Mesendoderm (in vitro differentiated cells): ENCODE measurements at regions not wholly inside any gene's neighbourhood (a gene's known extent, or its start where the extent isn't known, plus 50 kb on each side); places are given as distances from the start of the nearest gene placed in this dataset.
A peak's percentile ranks its signal among the peaks of the same experiment; 100 is the strongest.

Experiments used
- DNase-seq: peaks from one replicate; pipeline ENCODE4 v3.0.0; 2013
- H2AK5ac ChIP-seq: 2 replicates; pipeline ENCODE4 v1.6.1; 2013; ENCODE audit warnings: low read length, inconsistent platforms
- H2BK120ac ChIP-seq: 2 replicates; pipeline ENCODE4 v1.6.1; 2013; ENCODE audit warnings: low read depth, mild to moderate bottlenecking, low read length, moderate library complexity, mixed read lengths
- H2BK15ac ChIP-seq: replicated peaks from 2 replicates; pipeline ENCODE4 v1.6.1; 2013; ENCODE audit warnings: low read depth, mild to moderate bottlenecking, moderate library complexity
- H2BK5ac ChIP-seq: 2 replicates; pipeline ENCODE4 v1.6.1; 2013; ENCODE audit warnings: low read length, inconsistent platforms
- H3K18ac ChIP-seq: 2 replicates; pipeline ENCODE4 v1.6.1; 2013; ENCODE audit warnings: mild to moderate bottlenecking, low read length, mixed read lengths
- H3K23ac ChIP-seq: one replicate; pipeline ENCODE4 v1.6.1; 2013; ENCODE audit warnings: low read length
- H3K27ac ChIP-seq: 2 replicates; pipeline ENCODE4 v1.5.1; 2013; ENCODE audit warnings: low read depth, mild to moderate bottlenecking, inconsistent platforms, low read length, moderate library complexity
- H3K27me3 ChIP-seq: 2 replicates; pipeline ENCODE4 v1.6.1; 2013; ENCODE audit warnings: low read length, control low read depth, mild to moderate bottlenecking, inconsistent platforms; ENCODE audit not compliant: insufficient read depth, poor library complexity
- H3K36me3 ChIP-seq: 2 replicates; pipeline ENCODE4 v1.6.1; 2013; ENCODE audit warnings: low read length, inconsistent platforms; ENCODE audit not compliant: control insufficient read depth, insufficient read depth
- H3K4ac ChIP-seq: one replicate; pipeline ENCODE4 v1.6.1; 2013; ENCODE audit warnings: low read depth, mild to moderate bottlenecking, low read length, moderate library complexity
- H3K4me1 ChIP-seq: 2 replicates; pipeline ENCODE4 v1.6.1; 2013; ENCODE audit warnings: low read depth, low read length, inconsistent platforms; ENCODE audit not compliant: control insufficient read depth
- H3K4me2 ChIP-seq: 2 replicates; pipeline ENCODE4 v1.6.1; 2013; ENCODE audit warnings: low read length
- H3K4me3 ChIP-seq: 2 replicates; pipeline ENCODE4 v1.5.1; 2013; ENCODE audit warnings: mild to moderate bottlenecking, low read length
- H3K56ac ChIP-seq: one replicate; pipeline ENCODE4 v1.6.1; 2013; ENCODE audit warnings: low read length
- H3K79me1 ChIP-seq: 2 replicates; pipeline ENCODE4 v1.6.1; 2013; ENCODE audit warnings: low read length, inconsistent platforms
- H3K79me2 ChIP-seq: 2 replicates; pipeline ENCODE4 v1.6.1; 2013; ENCODE audit warnings: mild to moderate bottlenecking, low read length; ENCODE audit not compliant: control insufficient read depth, insufficient read depth
- H3K9ac ChIP-seq: 2 replicates; pipeline ENCODE4 v1.6.1; 2013; ENCODE audit warnings: low read length, inconsistent platforms
- H4K5ac ChIP-seq: one replicate; pipeline ENCODE4 v1.6.1; 2013; ENCODE audit warnings: low read length
- H4K8ac ChIP-seq: one replicate; pipeline ENCODE4 v1.6.1; 2013; ENCODE audit warnings: low read depth, mild to moderate bottlenecking, control low read depth, low read length, moderate library complexity
- WGBS: extraction: QIAGEN DNeasy Blood & Tissue Kit; methylation state at CpG from one replicate; pipeline ENCODE4 v1.1.7; 2013; ENCODE audit warnings: low lambda C conversion rate, missing lambda C conversion rate; ENCODE audit not compliant: insufficient coverage; ENCODE audit errors: extremely low coverage; 5-methylcytosine and 5-hydroxymethylcytosine counted together

GRCh38 chr13:99911965-99912566 lies 59.5 kb downstream of the ZIC5 start:
- no peak overlapping the region for H3K23ac ChIP-seq
- H3K9ac ChIP-seq, result no peak overlapping the region
- H3K18ac ChIP-seq, result no peak overlapping the region
- no peak overlapping the region for H2AK5ac ChIP-seq
- H2BK15ac ChIP-seq, result no peak overlapping the region
- no peak overlapping the region for H2BK120ac ChIP-seq
- no peak overlapping the region for H3K56ac ChIP-seq
- no peak overlapping the region for H4K5ac ChIP-seq
- H3K4me3 ChIP-seq, result no peak overlapping the region
- no peaks in the 10 kb centered on the region for H3K79me2 ChIP-seq
- H3K79me1 ChIP-seq, result no peaks in the 10 kb centered on the region
- H3K36me3 ChIP-seq, result no peaks in the 10 kb centered on the region
- H3K4ac ChIP-seq, result no peak overlapping the region
- H3K4me1 ChIP-seq, result peaks cover 3% of the 10 kb centered on the region
- no peak overlapping the region for H4K8ac ChIP-seq
- no peak overlapping the region for H3K27ac ChIP-seq
- no peak overlapping the region for H3K4me2 ChIP-seq
- no CpG with 5 or more reads among the region's 8 CpGs for WGBS
- no peak for DNase-seq
- no peaks in the 10 kb centered on the region for H3K27me3 ChIP-seq
- no peak overlapping the region for H2BK5ac ChIP-seq

DNA sequence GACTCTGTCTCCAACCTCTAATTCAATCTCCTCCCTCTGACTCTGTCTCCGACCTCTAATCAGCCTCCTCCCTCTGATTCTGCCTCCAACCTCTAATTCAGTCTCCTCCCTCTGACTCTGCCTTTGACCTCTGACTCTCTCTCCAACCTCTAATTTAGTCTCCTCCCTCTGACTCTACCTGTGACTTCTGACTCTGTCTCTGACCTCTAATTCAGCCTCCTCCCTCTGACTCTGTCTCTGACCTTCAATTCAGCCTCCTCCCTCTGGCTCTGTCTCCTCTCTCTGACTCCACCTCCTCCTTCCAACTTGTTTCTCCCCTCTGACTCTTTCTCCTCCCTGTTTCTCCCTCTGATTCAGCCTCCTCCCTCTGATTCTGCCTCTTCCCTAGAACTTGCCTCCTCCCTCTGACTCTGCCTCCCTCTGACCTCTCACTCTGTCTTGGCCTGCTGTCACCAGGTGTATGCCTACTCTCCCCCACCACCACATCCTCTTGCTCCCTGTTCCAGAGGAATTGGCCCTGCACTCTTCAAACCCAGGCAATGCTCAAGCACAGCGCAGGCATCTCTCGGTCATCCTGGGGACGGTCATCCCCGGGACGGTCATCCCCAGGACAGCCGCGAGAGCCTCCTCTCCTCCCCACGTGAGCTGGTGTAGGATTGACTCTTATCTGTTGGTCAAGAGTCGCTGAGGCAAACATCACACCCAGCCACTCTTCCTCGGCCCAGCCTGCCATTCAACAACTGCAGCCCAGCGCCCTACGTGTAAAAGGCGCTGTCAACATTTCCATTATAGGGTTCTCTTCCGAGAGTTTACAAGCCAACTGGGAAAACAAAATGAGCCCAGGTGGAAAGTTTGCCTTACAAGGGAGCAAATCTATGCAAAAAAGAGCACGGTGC lies 60.2 kb downstream of the ZIC5 start:
- no peak overlapping the region for H3K4ac ChIP-seq
- no peak overlapping the region for H3K23ac ChIP-seq
- no peak overlapping the region for H3K9ac ChIP-seq
- DNase-seq, result no peak
- H2BK15ac ChIP-seq, result no peak overlapping the region
- H3K4me2 ChIP-seq, result no peak overlapping the region
- H2AK5ac ChIP-seq, result no peak overlapping the region
- no peak overlapping the region for H4K8ac ChIP-seq
- no peak overlapping the region for H2BK120ac ChIP-seq
- no CpG with 5 or more reads among the region's 16 CpGs for WGBS
- no peak overlapping the region for H4K5ac ChIP-seq
- peaks cover 3% of the 10 kb centered on the region for H3K4me1 ChIP-seq
- no peaks in the 10 kb centered on the region for H3K36me3 ChIP-seq
- H3K79me1 ChIP-seq, result no peaks in the 10 kb centered on the region
- H3K18ac ChIP-seq, result no peak overlapping the region
- no peak overlapping the region for H2BK5ac ChIP-seq
- no peaks in the 10 kb centered on the region for H3K79me2 ChIP-seq
- H3K4me3 ChIP-seq, result no peak overlapping the region
- H3K27me3 ChIP-seq, result no peaks in the 10 kb centered on the region
- peak overlapping the region; percentile 53 for H3K56ac ChIP-seq
- no peak overlapping the region for H3K27ac ChIP-seq

GRCh38 chr13:99909836-99910619 lies 61.5 kb downstream of the ZIC5 start:
- Histone ChIP-seq H3K56ac (no peak overlapping the region), H3K27me3 (no peaks in the 10 kb centered on the region), H3K4ac (no peak overlapping the region), H3K4me2 (no peak overlapping the region), H2BK15ac (no peak overlapping the region), H3K79me2 (no peaks in the 10 kb centered on the region), H3K23ac (no peak overlapping the region), H3K9ac (no peak overlapping the region), H3K18ac (no peak overlapping the region), H4K5ac (no peak overlapping the region), H2AK5ac (no peak overlapping the region), H3K4me3 (no peak overlapping the region), H2BK120ac (no peak overlapping the region), H3K4me1 (peaks cover 3% of the 10 kb centered on the region), H3K27ac (no peak overlapping the region), H2BK5ac (no peak overlapping the region), H3K36me3 (no peaks in the 10 kb centered on the region), H4K8ac (no peak overlapping the region), H3K79me1 (no peaks in the 10 kb centered on the region)
- no CpG with 5 or more reads among the region's 5 CpGs for WGBS
- DNase-seq, result no peak

- Histone ChIP-seq H3K23ac (no peak overlapping the region), H4K8ac (no peak overlapping the region), H3K56ac (no peak overlapping the region), H3K79me2 (no peaks in the 10 kb centered on the region), H3K36me3 (no peaks in the 10 kb centered on the region), H2BK120ac (no peak overlapping the region), H3K27me3 (no peaks in the 10 kb centered on the region), H3K4me2 (no peak overlapping the region), H3K79me1 (no peaks in the 10 kb centered on the region), H2BK15ac (no peak overlapping the region), H3K27ac (no peak overlapping the region), H2AK5ac (no peak overlapping the region), H2BK5ac (no peak overlapping the region), H3K4me3 (no peak overlapping the region), H3K18ac (no peak overlapping the region), H4K5ac (no peak overlapping the region), H3K4ac (no peak overlapping the region), H3K9ac (no peak overlapping the region), H3K4me1 (peaks cover 3% of the 10 kb centered on the region)
- no CpG with 5 or more reads among the region's 2 CpGs for WGBS
- no peak for DNase-seq
These were observed 62.3 kb downstream of the ZIC5 start for GRCh38 chr13:99909097-99909835.

DNA sequence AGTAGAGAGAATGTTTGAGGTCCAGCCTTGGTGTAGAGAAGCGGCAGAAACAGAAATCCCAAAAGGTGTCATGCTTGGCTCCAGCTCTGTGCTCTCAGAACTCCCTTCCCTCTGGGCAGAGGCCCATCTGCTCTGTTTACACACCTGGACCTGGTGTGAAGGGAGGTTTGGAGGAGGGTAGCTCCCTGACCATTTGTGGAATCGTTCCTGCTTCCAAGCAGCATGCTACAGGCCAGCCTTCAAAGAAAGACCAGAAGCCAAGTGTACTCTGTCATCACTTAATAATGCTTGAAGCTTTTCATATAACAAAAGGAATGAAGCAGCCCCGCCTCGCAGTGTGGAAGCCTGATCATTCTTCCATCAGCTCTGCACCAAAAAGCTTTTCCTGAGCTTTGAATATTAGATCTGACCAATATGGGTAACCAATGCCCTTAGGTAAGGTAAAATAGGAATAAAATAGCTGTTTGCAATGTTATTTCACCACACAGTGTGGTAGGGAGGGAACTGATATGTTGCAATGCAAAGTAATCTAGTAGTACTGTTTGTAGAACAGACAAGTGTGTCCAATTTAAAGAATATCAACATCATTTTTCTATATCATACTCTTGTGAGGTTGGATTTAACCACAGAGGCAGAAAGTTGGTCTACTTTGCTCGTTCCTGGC lies 63.3 kb downstream of the ZIC5 start:
- no peak overlapping the region for H3K4me3 ChIP-seq
- H3K4me1 ChIP-seq, result peaks cover 3% of the 10 kb centered on the region
- no peak overlapping the region for H2BK15ac ChIP-seq
- no peak overlapping the region for H3K18ac ChIP-seq
- no peak overlapping the region for H3K23ac ChIP-seq
- no peaks in the 10 kb centered on the region for H3K79me1 ChIP-seq
- DNase-seq, result peak; percentile 20
- H3K4ac ChIP-seq, result no peak overlapping the region
- no peak overlapping the region for H3K4me2 ChIP-seq
- H3K56ac ChIP-seq, result no peak overlapping the region
- no peak overlapping the region for H4K5ac ChIP-seq
- H2BK120ac ChIP-seq, result no peak overlapping the region
- no peaks in the 10 kb centered on the region for H3K79me2 ChIP-seq
- no peaks in the 10 kb centered on the region for H3K36me3 ChIP-seq
- H2AK5ac ChIP-seq, result no peak overlapping the region
- no CpG with 5 or more reads among the region's 5 CpGs for WGBS
- no peaks in the 10 kb centered on the region for H3K27me3 ChIP-seq
- H2BK5ac ChIP-seq, result no peak overlapping the region
- H3K27ac ChIP-seq, result no peak overlapping the region
- H3K9ac ChIP-seq, result no peak overlapping the region
- H4K8ac ChIP-seq, result no peak overlapping the region
